Suprapubic skin (tissue), 4 donors: ENCODE measurements at regions not wholly inside any gene's neighbourhood (a gene's known extent, or its start where the extent isn't known, plus 50 kb on each side); places are given as distances from the start of the nearest gene placed in this dataset.

Source experiments
- DNase-seq, 2 donors: peaks; one replicate each; pipeline ENCODE4 v3.0.0-alpha.2; 2019; ENCODE audit warnings: low spot score in 2 of 2
- H3K27ac ChIP-seq: fragments of 200-600 bp; sonication (generic); one replicate; pipeline ENCODE4 v1.5.1; 2019
- H3K27me3 ChIP-seq: fragments of 200-600 bp; sonication (generic); one replicate; pipeline ENCODE4 v1.5.1; 2019
- H3K36me3 ChIP-seq: fragments of 200-600 bp; sonication (generic); one replicate; pipeline ENCODE4 v1.5.1; 2019
- H3K4me1 ChIP-seq: fragments of 200-600 bp; sonication (generic); one replicate; pipeline ENCODE4 v1.5.1; 2019
- H3K4me3 ChIP-seq: fragments of 200-600 bp; sonication (generic); one replicate; pipeline ENCODE4 v1.5.1; 2019; ENCODE audit warnings: mild to moderate bottlenecking
- H3K9me3 ChIP-seq: fragments of 200-600 bp; sonication (generic); one replicate; pipeline ENCODE4 v1.5.1; 2019
- EP300 ChIP-seq: sonication (generic); formaldehyde crosslinking; IDR thresholded peaks from one replicate; pipeline ENCODE4 v1.6.1; 2017; ENCODE audit warnings: antibody characterized with exemption
- POLR2A ChIP-seq, 2 donors: fragments of 450-650 bp; IDR thresholded peaks; one replicate each; pipeline ENCODE4 v1.6.1; 2017; ENCODE audit warnings: antibody characterized with exemption in 2 of 2, mild to moderate bottlenecking in 2 of 2, moderate library complexity in 2 of 2
- POLR2AphosphoS5 ChIP-seq, 3 donors: sonication (generic); formaldehyde crosslinking; IDR thresholded peaks; one replicate each; pipeline ENCODE4 v1.6.1; 2017; ENCODE audit warnings: antibody characterized with exemption in 3 of 3
- WGBS: methylation state at CpG from one replicate; pipeline ENCODE4 v1.1.5; 2018; 5-methylcytosine and 5-hydroxymethylcytosine counted together
- TF ChIP-seq, protein P1 (sequence below), 2 donors: fragments of 200-600 bp in 1 of 2; fragments of 450-650 bp in 1 of 2; sonication (generic) in 1 of 2; IDR thresholded peaks; one replicate each; pipeline ENCODE4 v1.5.1; 2016 to 2019; ENCODE audit warnings: antibody characterized with exemption in 2 of 2, mild to moderate bottlenecking in 1 of 2, moderate library complexity in 1 of 2

- TF ChIP-seq POLR2AphosphoS5 (IDR thresholded peaks at IDR 0.05): no peak
- H3K27me3 ChIP-seq: peaks cover 13% of the 10 kb centered on the region
- DNase-seq: no peak
- no peak overlapping the region for H3K4me3 ChIP-seq
- no peaks in the 10 kb centered on the region for H3K36me3 ChIP-seq
- no peak overlapping the region for H3K27ac ChIP-seq
- no peaks in the 10 kb centered on the region for H3K9me3 ChIP-seq
- H3K4me1 ChIP-seq: peaks cover 21% of the 10 kb centered on the region
- WGBS: 71% methylated on average over 15 of the region's 15 CpGs
These were observed 427.4 kb upstream of the MGMT start for GRCh38 chr10:129039406-129040370.

DNA sequence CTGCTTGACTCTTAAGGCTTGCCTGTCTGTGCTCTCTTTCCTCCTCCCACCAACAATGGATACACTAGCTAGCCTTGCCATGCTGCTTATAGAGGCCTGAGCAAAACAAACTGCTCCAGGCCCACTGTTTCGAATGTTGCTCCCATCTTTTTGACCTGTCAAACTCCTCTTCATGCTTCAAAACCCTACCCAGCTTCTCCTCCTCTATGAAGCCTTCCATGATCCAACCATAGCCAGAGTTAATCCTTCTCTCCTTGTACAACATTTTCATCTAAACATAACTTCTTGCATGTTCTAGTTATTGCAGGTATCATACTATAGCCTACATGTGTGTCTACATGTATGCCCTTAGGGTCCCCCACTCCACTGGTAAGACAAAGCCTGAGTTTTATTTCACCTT is 426.7 kb upstream of the MGMT start:
- Histone ChIP-seq H3K4me1 (peaks cover 15% of the 10 kb centered on the region), H3K27ac (no peak overlapping the region), H3K4me3 (no peak overlapping the region), H3K36me3 (no peaks in the 10 kb centered on the region), H3K27me3 (peaks cover 14% of the 10 kb centered on the region), H3K9me3 (no peaks in the 10 kb centered on the region)
- DNase-seq: no peak
- 90% methylated on average over 1 of the region's 1 CpG for WGBS
- TF ChIP-seq EP300 (no peak), POLR2A (IDR thresholded peaks at IDR 0.05) (no peak), POLR2AphosphoS5 (IDR thresholded peaks at IDR 0.05) (no peak)
- TF ChIP-seq, protein P1, sequence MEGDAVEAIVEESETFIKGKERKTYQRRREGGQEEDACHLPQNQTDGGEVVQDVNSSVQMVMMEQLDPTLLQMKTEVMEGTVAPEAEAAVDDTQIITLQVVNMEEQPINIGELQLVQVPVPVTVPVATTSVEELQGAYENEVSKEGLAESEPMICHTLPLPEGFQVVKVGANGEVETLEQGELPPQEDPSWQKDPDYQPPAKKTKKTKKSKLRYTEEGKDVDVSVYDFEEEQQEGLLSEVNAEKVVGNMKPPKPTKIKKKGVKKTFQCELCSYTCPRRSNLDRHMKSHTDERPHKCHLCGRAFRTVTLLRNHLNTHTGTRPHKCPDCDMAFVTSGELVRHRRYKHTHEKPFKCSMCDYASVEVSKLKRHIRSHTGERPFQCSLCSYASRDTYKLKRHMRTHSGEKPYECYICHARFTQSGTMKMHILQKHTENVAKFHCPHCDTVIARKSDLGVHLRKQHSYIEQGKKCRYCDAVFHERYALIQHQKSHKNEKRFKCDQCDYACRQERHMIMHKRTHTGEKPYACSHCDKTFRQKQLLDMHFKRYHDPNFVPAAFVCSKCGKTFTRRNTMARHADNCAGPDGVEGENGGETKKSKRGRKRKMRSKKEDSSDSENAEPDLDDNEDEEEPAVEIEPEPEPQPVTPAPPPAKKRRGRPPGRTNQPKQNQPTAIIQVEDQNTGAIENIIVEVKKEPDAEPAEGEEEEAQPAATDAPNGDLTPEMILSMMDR (IDR thresholded peaks at IDR 0.05): no peak

GRCh38 chr10:129041916-129042315 is 425.1 kb upstream of the MGMT start:
- TF ChIP-seq POLR2AphosphoS5 (IDR thresholded peaks at IDR 0.05) (no peak), POLR2A (IDR thresholded peaks at IDR 0.05) (no peak), EP300 (no peak)
- TF ChIP-seq, protein P1 (IDR thresholded peaks at IDR 0.05): no peak
- Histone ChIP-seq H3K9me3 (no peaks in the 10 kb centered on the region), H3K4me3 (no peak overlapping the region), H3K27ac (no peak overlapping the region), H3K4me1 (peaks cover 5% of the 10 kb centered on the region), H3K27me3 (peaks cover 14% of the 10 kb centered on the region), H3K36me3 (no peaks in the 10 kb centered on the region)
- no peak for DNase-seq
- WGBS: 81% methylated on average over 9 of the region's 9 CpGs

DNA sequence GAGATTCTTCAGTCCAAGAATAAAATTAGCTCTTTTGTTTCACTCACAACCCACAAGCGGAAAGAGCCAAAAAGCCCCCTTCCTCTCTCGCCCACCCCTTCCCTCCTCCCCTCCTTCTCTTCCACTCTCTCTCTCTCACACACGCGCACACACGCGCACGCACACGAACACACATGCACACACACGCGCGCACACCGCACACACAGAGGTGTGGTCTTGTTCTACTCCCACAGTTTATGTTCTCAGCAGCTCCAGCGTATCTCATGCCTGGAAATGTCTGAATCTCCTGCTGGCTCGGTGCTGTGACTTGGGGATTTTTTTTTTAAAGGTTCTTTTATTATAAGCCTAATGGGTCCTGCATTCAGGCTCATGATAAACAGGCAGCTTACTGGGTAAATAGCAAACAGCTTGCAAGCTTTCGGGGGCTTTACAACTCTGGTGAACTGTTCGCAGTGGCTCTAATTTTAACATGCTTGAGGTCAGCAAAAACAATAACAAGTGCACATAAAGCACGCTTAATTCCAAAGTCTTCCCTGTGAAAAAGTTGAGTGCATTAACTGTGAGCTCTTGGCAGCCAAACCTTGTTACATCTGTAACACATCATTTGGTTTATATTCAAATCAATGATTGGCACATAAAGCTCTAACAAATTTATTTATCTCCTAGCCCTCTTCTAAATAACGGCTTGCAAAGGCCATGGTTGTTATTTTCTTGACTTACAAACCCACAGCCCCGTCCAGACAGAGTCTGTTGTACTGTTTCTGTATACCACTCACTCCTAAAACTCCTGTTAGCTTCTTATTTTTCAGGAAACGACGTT is 424.1 kb upstream of the MGMT start:
- TF ChIP-seq POLR2A (IDR thresholded peaks at IDR 0.05): no peak
- TF ChIP-seq, protein P1 (IDR thresholded peaks at IDR 0.05): no peak
- TF ChIP-seq POLR2AphosphoS5 (IDR thresholded peaks at IDR 0.05): no peak
- TF ChIP-seq EP300: no peak
- Histone ChIP-seq H3K4me3 (no peak overlapping the region), H3K27me3 (peaks cover 13% of the 10 kb centered on the region), H3K4me1 (peaks cover 5% of the 10 kb centered on the region), H3K9me3 (no peaks in the 10 kb centered on the region), H3K27ac (no peak overlapping the region), H3K36me3 (no peaks in the 10 kb centered on the region)
- 51% methylated on average over 21 of the region's 21 CpGs for WGBS
- DNase-seq: no peak

GRCh38 chr10:129043691-129044090 is 423.4 kb upstream of the MGMT start:
- WGBS: 78% methylated on average over 3 of the region's 3 CpGs

More at GRCh38 chr10:129043691-129044090, 423.4 kb upstream of the MGMT start:
- peaks cover 12% of the 10 kb centered on the region for H3K27me3 ChIP-seq
- no peak for DNase-seq
- no peaks in the 10 kb centered on the region for H3K9me3 ChIP-seq
- H3K36me3 ChIP-seq: no peaks in the 10 kb centered on the region
- H3K27ac ChIP-seq: no peak overlapping the region
- TF ChIP-seq EP300 (no peak), POLR2AphosphoS5 (IDR thresholded peaks at IDR 0.05) (no peak), POLR2A (IDR thresholded peaks at IDR 0.05) (no peak)
- TF ChIP-seq, protein P1 (IDR thresholded peaks at IDR 0.05): no peak
- H3K4me3 ChIP-seq: no peak overlapping the region
- peaks cover 5% of the 10 kb centered on the region for H3K4me1 ChIP-seq
